Keratinocyte (primary cell): ENCODE measurements at regions not wholly inside any gene's neighbourhood (a gene's known extent, or its start where the extent isn't known, plus 50 kb on each side); places are given as distances from the start of the nearest gene placed in this dataset.

Experiments
- DNase-seq: peaks from one replicate; pipeline ENCODE4 v3.0.0-alpha.2; 2011; ENCODE audit warnings: low read depth, missing footprints, low spot score
- FAIRE-seq: peaks from 2 replicates; lab custom pipeline; 2011; peaks lifted over from hg19 to GRCh38; lab: Jason Lieb, UNC
- H2AFZ ChIP-seq: 2 replicates; pipeline ENCODE4 v1.6.0; 2012; ENCODE audit warnings: low read length, control low read depth, inconsistent platforms; ENCODE audit not compliant: control insufficient read depth
- H3K27ac ChIP-seq: 2 replicates; pipeline ENCODE4 v1.5.1; 2011; ENCODE audit warnings: low read length; ENCODE audit not compliant: control insufficient read depth, insufficient read depth
- H3K27me3 ChIP-seq: 3 replicates; pipeline ENCODE4 v1.6.0; 2011; ENCODE audit warnings: low read length; ENCODE audit not compliant: control insufficient read depth, insufficient read depth; ENCODE audit errors: extremely low read depth
- H3K36me3 ChIP-seq, 2 experiments: 2 replicates in 1 of 2; 3 replicates in 1 of 2; pipeline ENCODE4 v1.5.1; 2011; ENCODE audit warnings: low read length in 2 of 2, mild to moderate bottlenecking in 1 of 2; ENCODE audit not compliant: control insufficient read depth in 2 of 2, insufficient read depth in 2 of 2; ENCODE audit errors: extremely low read depth in 1 of 2
- H3K4me1 ChIP-seq: 3 replicates; pipeline ENCODE4 v1.5.1; 2011; ENCODE audit warnings: low read length; ENCODE audit not compliant: control insufficient read depth, insufficient read depth; ENCODE audit errors: extremely low read depth
- H3K4me2 ChIP-seq: 3 replicates; pipeline ENCODE4 v1.6.0; 2011; ENCODE audit warnings: low read depth, low read length; ENCODE audit not compliant: control insufficient read depth, insufficient read depth; ENCODE audit errors: extremely low read depth
- H3K4me3 ChIP-seq, 3 experiments: fragments of 200-600 bp in 1 of 3; sonication (generic) in 1 of 3; 2 replicates in 2 of 3; 3 replicates in 1 of 3; pipeline ENCODE4 v1.5.1; 2011 to 2016; ENCODE audit warnings: low read length in 3 of 3, mild to moderate bottlenecking in 3 of 3, control low read depth in 2 of 3, inconsistent platforms in 1 of 3, low read depth in 1 of 3, mixed read lengths in 1 of 3, mixed run types in 1 of 3, moderate library complexity in 1 of 3; ENCODE audit not compliant: control insufficient read depth in 2 of 3, insufficient read depth in 2 of 3; ENCODE audit errors: extremely low read depth in 1 of 3
- H3K79me2 ChIP-seq: 2 replicates; pipeline ENCODE4 v1.6.0; 2012; ENCODE audit warnings: low read length; ENCODE audit not compliant: control insufficient read depth, insufficient read depth
- H3K9ac ChIP-seq: 3 replicates; pipeline ENCODE4 v1.6.0; 2011; ENCODE audit warnings: low read length; ENCODE audit not compliant: control insufficient read depth, insufficient read depth; ENCODE audit errors: extremely low read depth
- H3K9me1 ChIP-seq: 3 replicates; pipeline ENCODE4 v1.6.0; 2011; ENCODE audit warnings: low read length; ENCODE audit not compliant: control insufficient read depth, insufficient read depth; ENCODE audit errors: extremely low read depth
- H3K9me3 ChIP-seq: 2 replicates; pipeline ENCODE4 v1.5.1; 2012; ENCODE audit warnings: low read depth, low read length; ENCODE audit not compliant: control insufficient read depth
- H4K20me1 ChIP-seq: 3 replicates; pipeline ENCODE4 v1.6.0; 2011; ENCODE audit warnings: low read length; ENCODE audit not compliant: control insufficient read depth, insufficient read depth; ENCODE audit errors: extremely low read depth
- CTCF ChIP-seq, 3 experiments: IDR thresholded peaks in 1 of 3; conservative IDR thresholded peaks in 1 of 3; optimal IDR thresholded peaks in 1 of 3; 2 replicates in 2 of 3; 3 replicates in 1 of 3; pipeline versions ENCODE3 to v1.5.1; 2011; ENCODE audit warnings: low read length in 3 of 3, mild to moderate bottlenecking in 3 of 3, moderate library complexity in 2 of 3, control low read depth in 1 of 3, inconsistent platforms in 1 of 3; ENCODE audit not compliant: insufficient read depth in 2 of 3; ENCODE audit errors: extremely low read depth in 1 of 3
- EZH2 ChIP-seq: IDR thresholded peaks from one replicate; pipeline ENCODE4 v1.6.1; 2012; ENCODE audit warnings: inconsistent platforms, mild to moderate bottlenecking, low read length, moderate library complexity
- dilution Hi-C: fragments of 300-500 bp; cut with MboI; formaldehyde crosslinking; loops from one replicate; pipeline ENCODE4 v1.7.0; 2020; ENCODE audit warnings: low sequenced_read_pairs; ENCODE audit not compliant: extremely low pct_ligation_motif_present

- Histone ChIP-seq H3K27me3 (peaks cover 3% of the 10 kb centered on the region), H3K36me3 (no peaks in the 10 kb centered on the region), H3K4me3 (no peak overlapping the region), H3K9ac (no peak overlapping the region), H3K4me1 (no peaks in the 10 kb centered on the region), H4K20me1 (no peaks in the 10 kb centered on the region), H3K9me3 (no peaks in the 10 kb centered on the region), H3K4me2 (no peak overlapping the region), H2AFZ (no peak overlapping the region), H3K27ac (no peak overlapping the region), H3K9me1 (no peaks in the 10 kb centered on the region), H3K79me2 (no peaks in the 10 kb centered on the region)
- dilution Hi-C loops = no loop called here
- FAIRE-seq (no peak), DNase-seq (no peak)
- TF ChIP-seq CTCF (optimal IDR thresholded peaks at IDR 0.05 in 1 of 3, IDR thresholded peaks at IDR 0.05 in 1 of 3, conservative IDR thresholded peaks at IDR 0.05 in 1 of 3; ENCODE audit: extremely low read depth in 1 of 3, insufficient read depth in 2 of 3, low read length in 3 of 3) (no peak), EZH2 (no peak)
These were observed 82.1 kb downstream of the RRAGC start for GRCh38 chr1:38777464-38777957.

GRCh38 chr1:38776466-38777065 lies 83.0 kb downstream of the RRAGC start:
- Histone ChIP-seq H3K4me2 (no peak overlapping the region), H3K9me1 (no peaks in the 10 kb centered on the region), H3K36me3 (no peaks in the 10 kb centered on the region), H3K79me2 (no peaks in the 10 kb centered on the region), H2AFZ (no peak overlapping the region), H3K9me3 (no peaks in the 10 kb centered on the region), H3K4me3 (no peak overlapping the region), H4K20me1 (no peaks in the 10 kb centered on the region), H3K27ac (no peak overlapping the region), H3K4me1 (no peaks in the 10 kb centered on the region), H3K9ac (no peak overlapping the region), H3K27me3 (peaks cover 3% of the 10 kb centered on the region)
- DNase-seq (no peak), FAIRE-seq (no peak)
- dilution Hi-C loops = no loop called here
- no peak for TF ChIP-seq CTCF (optimal IDR thresholded peaks at IDR 0.05 in 1 of 3, IDR thresholded peaks at IDR 0.05 in 1 of 3, conservative IDR thresholded peaks at IDR 0.05 in 1 of 3; ENCODE audit: extremely low read depth in 1 of 3, insufficient read depth in 2 of 3, low read length in 3 of 3)
- TF ChIP-seq EZH2 = no peak
